ENCODE measurements at regions not wholly inside any gene's neighbourhood (a gene's known extent, or its start where the extent isn't known, plus 50 kb on each side); places are given as distances from the start of the nearest gene placed in this dataset.

GRCh38 chr3:20692675-20693074, 506.7 kb upstream of the SGO1 start:
- Histone ChIP-seq H3K4me1 (ENCODE audit: control insufficient read depth, insufficient read depth, low read length) (no peaks in the 10 kb centered on the region), H3K27ac (ENCODE audit: extremely low read depth, low read depth, low read length) (no peak overlapping the region), H3K4me3 (ENCODE audit: low read depth, low read length) (no peak overlapping the region), H3K9me3 (ENCODE audit: control insufficient read depth, insufficient read depth, low read depth, low read length) (no peaks in the 10 kb centered on the region), H3K36me3 (ENCODE audit: control insufficient read depth in 2 of 2, insufficient read depth in 1 of 2, low read length in 2 of 2) (no peaks in the 10 kb centered on the region)
- TF ChIP-seq, protein P1, sequence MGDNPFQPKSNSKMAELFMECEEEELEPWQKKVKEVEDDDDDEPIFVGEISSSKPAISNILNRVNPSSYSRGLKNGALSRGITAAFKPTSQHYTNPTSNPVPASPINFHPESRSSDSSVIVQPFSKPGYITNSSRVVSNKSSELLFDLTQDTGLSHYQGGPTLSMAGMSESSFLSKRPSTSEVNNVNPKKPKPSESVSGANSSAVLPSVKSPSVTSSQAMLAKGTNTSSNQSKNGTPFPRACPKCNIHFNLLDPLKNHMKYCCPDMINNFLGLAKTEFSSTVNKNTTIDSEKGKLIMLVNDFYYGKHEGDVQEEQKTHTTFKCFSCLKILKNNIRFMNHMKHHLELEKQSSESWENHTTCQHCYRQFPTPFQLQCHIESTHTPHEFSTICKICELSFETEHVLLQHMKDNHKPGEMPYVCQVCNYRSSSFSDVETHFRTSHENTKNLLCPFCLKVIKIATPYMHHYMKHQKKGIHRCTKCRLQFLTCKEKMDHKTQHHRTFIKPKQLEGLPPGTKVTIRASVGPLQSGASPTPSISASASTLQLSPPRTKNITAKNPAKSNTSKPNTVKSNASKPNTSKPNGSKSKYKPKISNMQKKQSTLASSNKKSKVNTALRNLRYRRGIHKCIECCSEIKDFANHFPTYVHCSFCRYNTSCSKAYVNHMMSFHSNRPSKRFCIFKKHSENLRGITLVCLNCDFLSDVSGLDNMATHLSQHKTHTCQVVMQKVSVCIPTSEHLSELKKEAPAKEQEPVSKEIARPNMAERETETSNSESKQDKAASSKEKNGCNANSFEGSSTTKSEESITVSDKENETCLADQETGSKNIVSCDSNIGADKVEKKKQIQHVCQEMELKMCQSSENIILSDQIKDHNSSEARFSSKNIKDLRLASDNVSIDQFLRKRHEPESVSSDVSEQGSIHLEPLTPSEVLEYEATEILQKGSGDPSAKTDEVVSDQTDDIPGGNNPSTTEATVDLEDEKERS (tag by site-specific recombination; IDR thresholded peaks at IDR 0.05) = no peak
- no peak for TF ChIP-seq ZNF214 (tag by site-specific recombination; IDR thresholded peaks at IDR 0.05; ENCODE audit: borderline replicate concordance)
- no peak for TF ChIP-seq ZBTB11 (tag by site-specific recombination; conservative IDR thresholded peaks at IDR 0.05; ENCODE audit: low read depth)
- TF ChIP-seq ZNF48 (tag by site-specific recombination; IDR thresholded peaks at IDR 0.05) = no peak
- no peak for TF ChIP-seq ZNF423 (tag by site-specific recombination; IDR thresholded peaks at IDR 0.05)
- TF ChIP-seq ZNF660 (tag by site-specific recombination; IDR thresholded peaks at IDR 0.05) = no peak
- no peak for TF ChIP-seq ZNF37A (tag by site-specific recombination; IDR thresholded peaks at IDR 0.05)
- TF ChIP-seq ZSCAN23 (tag by site-specific recombination; IDR thresholded peaks at IDR 0.05) = no peak
- no peak for TF ChIP-seq ZNF677 (tag by site-specific recombination; IDR thresholded peaks at IDR 0.05)
- TF ChIP-seq ZNF571 (tag by site-specific recombination; IDR thresholded peaks at IDR 0.05) = no peak
- no peak for TF ChIP-seq ZNF777 (tag by site-specific recombination; IDR thresholded peaks at IDR 0.05; ENCODE audit: borderline replicate concordance)
- TF ChIP-seq ZNF354C (tag by site-specific recombination; IDR thresholded peaks at IDR 0.05; ENCODE audit: borderline replicate concordance, low read depth) = no peak
- no peak for TF ChIP-seq ZNF792 (tag by site-specific recombination; IDR thresholded peaks at IDR 0.05)
- no peak for TF ChIP-seq KLF8 (tag by site-specific recombination; IDR thresholded peaks at IDR 0.05)
- TF ChIP-seq GLIS2 (tag by site-specific recombination; IDR thresholded peaks at IDR 0.05) = no peak
- TF ChIP-seq ZNF768 (tag by site-specific recombination; IDR thresholded peaks at IDR 0.05) = no peak
- no peak for TF ChIP-seq ZSCAN18 (tag by site-specific recombination; IDR thresholded peaks at IDR 0.05)
- TF ChIP-seq, protein P2, sequence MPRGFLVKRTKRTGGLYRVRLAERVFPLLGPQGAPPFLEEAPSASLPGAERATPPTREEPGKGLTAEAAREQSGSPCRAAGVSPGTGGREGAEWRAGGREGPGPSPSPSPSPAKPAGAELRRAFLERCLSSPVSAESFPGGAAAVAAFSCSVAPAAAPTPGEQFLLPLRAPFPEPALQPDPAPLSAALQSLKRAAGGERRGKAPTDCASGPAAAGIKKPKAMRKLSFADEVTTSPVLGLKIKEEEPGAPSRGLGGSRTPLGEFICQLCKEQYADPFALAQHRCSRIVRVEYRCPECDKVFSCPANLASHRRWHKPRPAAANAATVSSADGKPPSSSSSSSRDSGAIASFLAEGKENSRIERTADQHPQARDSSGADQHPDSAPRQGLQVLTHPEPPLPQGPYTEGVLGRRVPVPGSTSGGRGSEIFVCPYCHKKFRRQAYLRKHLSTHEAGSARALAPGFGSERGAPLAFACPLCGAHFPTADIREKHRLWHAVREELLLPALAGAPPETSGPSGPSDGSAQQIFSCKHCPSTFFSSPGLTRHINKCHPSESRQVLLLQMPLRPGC (tag by site-specific recombination; IDR thresholded peaks at IDR 0.05) = no peak
- ChIA-PET POLR2A (no interaction called here), CTCF (no interaction called here)
